Adrenal gland (tissue), 9 donors: ENCODE measurements at regions not wholly inside any gene's neighbourhood (a gene's known extent, or its start where the extent isn't known, plus 50 kb on each side); places are given as distances from the start of the nearest gene placed in this dataset.

Source experiments
- DNase-seq, 7 donors: peaks; one replicate each; pipeline ENCODE4 v3.0.0-alpha.2; 2019 to 2020
- H3K27ac ChIP-seq, 5 donors: fragments of 200-600 bp; sonication (generic) in 4 of 5; 1 replicate in 3 of 5; 2 replicates in 2 of 5; pipeline versions ENCODE4 v1.5.1 to v1.8.0; 2016 to 2020; ENCODE audit warnings: mild to moderate bottlenecking in 1 of 5
- H3K27me3 ChIP-seq: fragments of 200-600 bp; 2 replicates; pipeline ENCODE4 v1.8.0; 2021
- H3K36me3 ChIP-seq, 2 donors: fragments of 200-600 bp; replicated peaks in 1 of 2; 1 replicate in 1 of 2; 2 replicates in 1 of 2; pipeline versions ENCODE4 v1.5.1 to v1.8.0; 2018 to 2022
- H3K4me1 ChIP-seq, 2 donors: fragments of 200-600 bp; replicated peaks in 1 of 2; 1 replicate in 1 of 2; 2 replicates in 1 of 2; pipeline versions ENCODE4 v1.5.1 to v1.8.0; 2018 to 2021
- H3K4me3 ChIP-seq, 4 donors: fragments of 200-600 bp; sonication (generic) in 3 of 4; one replicate each; pipeline ENCODE4 v1.5.1; 2016 to 2018
- H3K9me3 ChIP-seq, 3 donors: fragments of 200-600 bp; sonication (generic) in 1 of 3; replicated peaks in 1 of 3; 1 replicate in 2 of 3; 2 replicates in 1 of 3; pipeline versions ENCODE4 v1.5.1 to v1.8.0; 2016 to 2021
- CTCF ChIP-seq, 6 experiments: fragments of 450-650 bp in 4 of 6; fragments of 200-600 bp in 2 of 6; sonication (generic) in 1 of 6; IDR thresholded peaks; 1 replicate in 5 of 6; 2 replicates in 1 of 6; pipeline versions ENCODE4 v1.5.1 to v1.8.0; 2016 to 2021; ENCODE audit warnings: antibody characterized with exemption in 6 of 6, mild to moderate bottlenecking in 2 of 6, moderate library complexity in 1 of 6
- POLR2A ChIP-seq, 2 donors: fragments of 450-650 bp; IDR thresholded peaks; one replicate each; pipeline ENCODE4 v1.6.1; 2017; ENCODE audit warnings: antibody characterized with exemption in 2 of 2, mild to moderate bottlenecking in 2 of 2, moderate library complexity in 1 of 2
- whole genome bisulfite sequencing, 4 donors: extraction: QIAGEN DNeasy Blood & Tissue Kit in 2 of 4; methylation state at CpG; one replicate each; pipeline versions ENCODE4 v1.1.5 to v1.1.7; 2013 to 2017; 5-methylcytosine and 5-hydroxymethylcytosine counted together
- intact Hi-C, 2 donors: fragments of 100-400 bp; cut with DNase I; formaldehyde crosslinking; loops; one replicate each; pipeline versions ENCODE4 v1.14.1 to v1.15.0; 2022 to 2023
- donor health status: healthy with polysubstance abuse.
- donor health status: Bipolar disorder and iron deficiency.
- donor health status: DM: yes; HTN: yes; CAD: no.
- donor health status: DM: no; HTN: no; CAD: no.
- donor health status: DM: no; HTN: no; CAD: no.

GRCh38 chr13:111898956-111899713 lies 167.8 kb upstream of the SOX1 start:
- Histone ChIP-seq H3K9me3 (no peaks in the 10 kb centered on the region), H3K4me1 (no peaks in the 10 kb centered on the region), H3K27me3 (peaks cover 6% of the 10 kb centered on the region), H3K27ac (no peak overlapping the region), H3K4me3 (no peak overlapping the region), H3K36me3 (no peaks in the 10 kb centered on the region)
- TF ChIP-seq POLR2A (IDR thresholded peaks at IDR 0.05): no peak
- no peak for TF ChIP-seq CTCF (IDR thresholded peaks at IDR 0.05)
- peak in 1 of 7 donors; percentile 18 for DNase-seq
- WGBS, 4 donors: 62 to 83% (median 79%) methylated on average over 11 to 35 of the region's 35 CpGs
- intact Hi-C loops: no loop called here

- no peak for TF ChIP-seq CTCF (IDR thresholded peaks at IDR 0.05)
- TF ChIP-seq POLR2A (IDR thresholded peaks at IDR 0.05): no peak
- H3K4me3 ChIP-seq: no peak overlapping the region
- no peaks in the 10 kb centered on the region for H3K36me3 ChIP-seq
- no peaks in the 10 kb centered on the region for H3K4me1 ChIP-seq
- DNase-seq: peak in 1 of 7 donors; percentile 18
- intact Hi-C loops: no loop called here
- no peak overlapping the region for H3K27ac ChIP-seq
- peaks cover 3% of the 10 kb centered on the region for H3K27me3 ChIP-seq
- no peaks in the 10 kb centered on the region for H3K9me3 ChIP-seq
- 70 to 83% (median 73%) methylated on average over 9 to 15 of the region's 15 CpGs for WGBS, 4 donors
Observed at GRCh38 chr13:111899714-111900389, 167.1 kb upstream of the SOX1 start.

- H3K27me3 ChIP-seq: no peaks in the 10 kb centered on the region
- DNase-seq: peak in 1 of 7 donors; percentile 31
- no peak overlapping the region for H3K27ac ChIP-seq
- 48 to 56% (median 51%) methylated on average over 14 to 26 of the region's 26 CpGs for WGBS, 4 donors
- no peaks in the 10 kb centered on the region for H3K4me1 ChIP-seq
- no peaks in the 10 kb centered on the region for H3K9me3 ChIP-seq
- intact Hi-C loops: no loop called here
- no peaks in the 10 kb centered on the region for H3K36me3 ChIP-seq
- TF ChIP-seq POLR2A (IDR thresholded peaks at IDR 0.05): no peak
- TF ChIP-seq CTCF (IDR thresholded peaks at IDR 0.05): no peak
- no peak overlapping the region for H3K4me3 ChIP-seq
Observed at GRCh38 chr13:111900390-111901131, 166.4 kb upstream of the SOX1 start.

- H3K9me3 ChIP-seq: no peaks in the 10 kb centered on the region
- peak in 1 of 7 donors; percentile 28 for DNase-seq
- 71 to 79% (median 78%) methylated on average over 23 of the region's 23 CpGs for WGBS, 4 donors
- no peak overlapping the region for H3K4me3 ChIP-seq
- intact Hi-C loops: no loop called here
- no peak for TF ChIP-seq CTCF (IDR thresholded peaks at IDR 0.05)
- TF ChIP-seq POLR2A (IDR thresholded peaks at IDR 0.05): no peak
- no peaks in the 10 kb centered on the region for H3K36me3 ChIP-seq
- no peak overlapping the region for H3K27ac ChIP-seq
- H3K4me1 ChIP-seq: no peaks in the 10 kb centered on the region
- no peaks in the 10 kb centered on the region for H3K27me3 ChIP-seq
Observed at GRCh38 chr13:111901267-111901915, 165.6 kb upstream of the SOX1 start.
